AG09309 (cell line): ENCODE measurements at regions not wholly inside any gene's neighbourhood (a gene's known extent, or its start where the extent isn't known, plus 50 kb on each side); places are given as distances from the start of the nearest gene placed in this dataset.

ENCODE experiments used
- DNase-seq: peaks from one replicate; pipeline ENCODE4 v3.0.0-alpha.2; 2010; ENCODE audit warnings: low read depth
- H3K4me3 ChIP-seq: 2 replicates; pipeline ENCODE4 v1.5.1; 2011; ENCODE audit warnings: mild to moderate bottlenecking, low read depth, low read length, moderate library complexity; ENCODE audit not compliant: control insufficient read depth
- TF ChIP-seq, protein P1 (sequence below): IDR thresholded peaks from 2 replicates; pipeline ENCODE4 v1.5.1; 2011; ENCODE audit warnings: mild to moderate bottlenecking, low read depth, low read length, inconsistent platforms; ENCODE audit not compliant: insufficient read depth, control insufficient read depth; ENCODE audit errors: missing control alignments

DNA sequence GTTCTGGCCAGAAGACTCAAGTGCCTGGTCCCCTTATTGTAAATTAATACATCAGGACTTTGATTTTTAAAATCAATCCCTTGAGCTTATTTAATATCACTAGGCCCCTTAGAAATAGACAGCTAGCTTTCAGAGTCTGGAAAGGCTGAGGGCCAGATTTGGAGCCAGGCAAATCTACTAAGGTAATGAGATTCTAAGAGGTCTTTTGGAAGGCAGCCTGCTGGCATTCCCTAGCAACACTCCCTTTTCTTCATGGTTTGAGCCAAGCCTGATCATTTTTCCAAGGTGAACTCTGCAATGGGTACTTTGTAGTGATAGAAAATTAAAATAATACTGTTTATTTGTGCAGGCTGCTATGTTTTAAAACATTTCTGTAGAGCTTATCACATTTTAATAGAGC lies 378.5 kb downstream of the FAT4 start:
- H3K4me3 ChIP-seq: no peak overlapping the region
- no peak for DNase-seq
- TF ChIP-seq, protein P1, sequence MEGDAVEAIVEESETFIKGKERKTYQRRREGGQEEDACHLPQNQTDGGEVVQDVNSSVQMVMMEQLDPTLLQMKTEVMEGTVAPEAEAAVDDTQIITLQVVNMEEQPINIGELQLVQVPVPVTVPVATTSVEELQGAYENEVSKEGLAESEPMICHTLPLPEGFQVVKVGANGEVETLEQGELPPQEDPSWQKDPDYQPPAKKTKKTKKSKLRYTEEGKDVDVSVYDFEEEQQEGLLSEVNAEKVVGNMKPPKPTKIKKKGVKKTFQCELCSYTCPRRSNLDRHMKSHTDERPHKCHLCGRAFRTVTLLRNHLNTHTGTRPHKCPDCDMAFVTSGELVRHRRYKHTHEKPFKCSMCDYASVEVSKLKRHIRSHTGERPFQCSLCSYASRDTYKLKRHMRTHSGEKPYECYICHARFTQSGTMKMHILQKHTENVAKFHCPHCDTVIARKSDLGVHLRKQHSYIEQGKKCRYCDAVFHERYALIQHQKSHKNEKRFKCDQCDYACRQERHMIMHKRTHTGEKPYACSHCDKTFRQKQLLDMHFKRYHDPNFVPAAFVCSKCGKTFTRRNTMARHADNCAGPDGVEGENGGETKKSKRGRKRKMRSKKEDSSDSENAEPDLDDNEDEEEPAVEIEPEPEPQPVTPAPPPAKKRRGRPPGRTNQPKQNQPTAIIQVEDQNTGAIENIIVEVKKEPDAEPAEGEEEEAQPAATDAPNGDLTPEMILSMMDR: no peak

DNA sequence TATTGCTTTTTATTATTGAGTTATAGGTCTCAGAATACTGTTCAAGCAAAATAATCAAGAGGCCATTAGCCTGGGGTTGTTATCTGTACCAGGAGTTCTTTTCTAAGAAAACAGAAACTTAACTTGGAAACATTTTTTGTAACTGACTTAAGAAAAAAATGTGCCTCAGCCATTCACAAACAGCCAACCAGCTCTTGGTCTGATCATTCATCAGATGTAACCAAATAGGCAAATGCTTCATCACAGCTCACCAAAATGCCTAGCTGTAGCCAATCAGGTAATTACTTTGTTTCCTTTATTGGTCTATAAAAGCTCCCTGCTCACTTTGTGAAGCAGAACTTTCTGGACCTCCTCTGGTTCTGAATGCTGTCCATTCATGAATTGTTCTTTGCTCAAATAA lies 387.7 kb downstream of the FAT4 start:
- no peak for DNase-seq
- H3K4me3 ChIP-seq: no peak overlapping the region
- TF ChIP-seq, protein P1: no peak

DNA sequence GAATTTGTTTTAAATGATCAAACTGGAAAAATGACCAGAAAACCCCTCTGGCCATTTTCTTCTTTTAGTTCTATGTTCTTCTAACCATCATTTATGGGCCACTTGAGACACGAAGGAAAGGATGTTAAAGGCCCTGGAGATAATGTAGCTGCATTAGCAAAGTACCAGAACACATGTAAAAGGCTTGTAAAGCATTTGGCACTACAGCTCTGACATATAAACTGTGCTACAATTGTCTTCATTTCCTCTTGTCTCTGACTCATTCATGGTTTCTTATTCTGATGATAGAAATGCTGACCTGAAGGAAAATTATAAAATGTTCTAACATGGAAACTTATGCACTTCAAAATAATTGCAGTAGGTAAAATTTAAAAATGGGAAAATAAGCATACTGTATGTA lies 388.7 kb downstream of the FAT4 start:
- TF ChIP-seq, protein P1: no peak
- peak; percentile 23 for DNase-seq
- no peak overlapping the region for H3K4me3 ChIP-seq

DNA sequence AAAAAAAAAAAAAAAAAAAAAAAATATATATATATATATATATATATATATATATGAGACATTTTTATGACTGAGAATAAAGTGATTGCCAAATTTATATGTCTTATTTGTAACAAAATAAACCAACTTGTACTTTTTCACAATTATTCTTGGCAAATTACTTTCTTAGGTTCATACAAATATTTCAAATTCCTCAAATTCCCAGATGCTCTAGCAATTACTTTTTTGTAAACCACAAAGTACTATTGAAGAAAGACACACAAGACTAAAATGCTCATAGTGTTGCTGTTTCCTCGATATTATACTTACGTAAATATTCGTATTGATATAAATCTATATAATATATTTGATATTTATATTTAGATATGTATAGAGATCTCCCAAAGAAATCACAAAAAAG lies 390.0 kb downstream of the FAT4 start:
- DNase-seq: peak; percentile 3
- TF ChIP-seq, protein P1: no peak
- H3K4me3 ChIP-seq: no peak overlapping the region

DNA sequence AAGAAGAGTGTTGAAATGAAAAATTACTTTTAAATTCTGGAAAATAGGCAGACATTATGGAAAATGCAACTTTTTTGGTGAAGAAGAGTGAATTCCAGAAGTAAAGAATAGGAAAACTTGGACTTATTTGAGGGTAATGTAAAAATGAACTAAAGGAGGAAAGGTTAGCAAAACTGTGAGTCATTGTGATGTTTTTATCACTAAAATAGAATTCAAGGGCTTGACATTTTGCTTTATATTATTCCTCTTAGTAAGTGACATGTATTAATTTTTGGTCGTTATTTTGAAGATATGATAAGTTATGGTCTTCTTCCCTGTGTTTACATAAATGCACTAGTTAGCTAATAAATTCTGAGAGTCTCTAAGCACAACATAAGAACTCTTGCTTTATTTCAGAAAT lies 390.9 kb downstream of the FAT4 start:
- TF ChIP-seq, protein P1: no peak
- DNase-seq: no peak
- no peak overlapping the region for H3K4me3 ChIP-seq

DNA sequence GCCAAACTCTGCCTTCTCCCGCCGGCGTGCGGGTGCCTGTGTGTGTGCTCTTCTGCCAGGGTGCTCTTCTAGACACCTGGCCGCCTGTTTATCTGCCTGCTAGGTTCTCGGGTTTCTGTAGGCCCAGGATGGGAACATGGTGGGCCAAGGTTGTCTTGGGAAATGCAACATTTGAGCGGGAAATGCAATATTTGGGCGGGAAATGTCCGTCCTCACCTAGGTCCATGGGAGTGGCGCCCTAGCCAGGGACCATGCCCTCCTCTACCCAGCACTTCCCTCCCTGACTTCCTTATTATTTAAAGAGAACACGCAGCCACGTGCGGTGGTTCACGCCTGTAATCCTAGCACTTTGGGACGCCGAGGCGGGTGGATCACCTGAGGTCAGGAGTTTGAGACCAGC lies 392.6 kb downstream of the FAT4 start:
- no peak for DNase-seq
- no peak overlapping the region for H3K4me3 ChIP-seq
- TF ChIP-seq, protein P1: no peak

DNA sequence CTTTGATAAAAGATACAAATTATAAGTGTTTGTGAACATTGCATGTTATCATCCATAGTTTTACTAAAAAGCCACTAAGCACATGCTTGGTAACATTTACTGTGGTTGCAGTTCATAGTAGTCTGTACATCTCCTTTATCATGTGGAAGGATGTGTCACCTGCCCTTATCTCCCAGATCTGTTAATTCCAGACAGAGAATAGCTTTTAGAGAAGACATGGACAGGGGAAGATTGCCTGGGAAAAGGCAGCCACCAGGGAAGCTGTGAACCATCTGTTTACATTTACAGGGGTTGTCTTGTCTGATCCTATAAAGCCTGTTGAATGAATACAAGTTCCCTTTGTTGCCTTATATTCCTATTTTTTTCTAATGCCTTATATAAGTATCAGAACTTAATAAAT lies 396.0 kb downstream of the FAT4 start:
- H3K4me3 ChIP-seq: no peak overlapping the region
- DNase-seq: no peak
- TF ChIP-seq, protein P1: no peak
